Activated naive CD4-positive, alpha-beta T cell treated with anti-CD3 and anti-CD28 coated beads, Interleukin-2, amount 50 U/mL, for 72 hours (primary cell): ENCODE measurements at regions not wholly inside any gene's neighbourhood (a gene's known extent, or its start where the extent isn't known, plus 50 kb on each side); places are given as distances from the start of the nearest gene placed in this dataset.

Source experiments
- ATAC-seq, 2 donors: fragments of 150-1000 bp; cut with Tn5 transposase; 2 replicates each; pipeline ENCODE4 v1.10.0; 2021; ENCODE audit warnings: mild to moderate bottlenecking in 2 of 2, moderate library complexity in 2 of 2
- DNase-seq, 2 donors: peaks; one replicate each; pipeline ENCODE4 v3.0.0; 2021 to 2022; ENCODE audit warnings: low spot score in 2 of 2
- H3K27ac Mint-ChIP-seq, 2 donors: one replicate each; pipeline ENCODE4 v1.8.0; 2022; ENCODE audit warnings: mild to moderate bottlenecking in 2 of 2, mixed read lengths in 2 of 2
- H3K36me3 Mint-ChIP-seq, 2 donors: one replicate each; pipeline ENCODE4 v1.8.0; 2022; ENCODE audit warnings: mixed read lengths in 2 of 2
- H3K9me3 Mint-ChIP-seq, 2 donors: one replicate each; pipeline ENCODE4 v1.8.0; 2022; ENCODE audit warnings: mixed read lengths in 2 of 2

DNA sequence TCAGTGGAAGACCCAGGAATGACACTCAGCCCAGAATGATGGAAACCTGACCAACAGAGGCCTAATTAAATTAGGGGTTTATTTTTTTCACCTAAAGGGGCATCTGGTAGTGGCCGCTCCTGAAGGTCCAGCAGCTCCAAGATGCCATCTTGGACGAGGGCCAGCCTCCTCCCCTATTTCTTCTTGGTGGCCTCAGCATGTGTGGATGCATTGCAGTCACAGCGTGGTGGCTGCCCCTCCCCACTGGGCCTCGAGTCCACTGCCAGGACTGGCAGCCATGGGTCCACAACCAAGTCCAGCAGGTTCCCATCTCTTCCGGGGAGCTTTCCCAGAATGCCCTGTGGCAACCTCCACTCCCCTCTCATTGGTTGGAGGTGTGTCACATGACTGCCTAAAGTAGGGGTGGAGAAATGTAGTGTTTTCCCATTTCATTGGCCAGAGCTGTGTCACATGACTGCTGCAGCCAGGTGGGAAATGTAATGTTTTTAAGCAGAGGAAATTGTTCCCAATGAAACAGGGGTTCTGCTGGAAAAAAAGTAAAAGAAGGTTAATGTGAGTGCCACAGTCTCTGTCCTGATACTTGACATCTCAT, 628.2 kb downstream of the PTPRU start:
- DNase-seq (no peak), ATAC-seq (no peak)
- peaks cover 10% of the 10 kb centered on the region in 2 donors for H3K9me3 Mint-ChIP-seq
- no peak overlapping the region for H3K27ac Mint-ChIP-seq
- H3K36me3 Mint-ChIP-seq = peaks cover 10 to 19% of the 10 kb centered on the region in 2 donors

DNA sequence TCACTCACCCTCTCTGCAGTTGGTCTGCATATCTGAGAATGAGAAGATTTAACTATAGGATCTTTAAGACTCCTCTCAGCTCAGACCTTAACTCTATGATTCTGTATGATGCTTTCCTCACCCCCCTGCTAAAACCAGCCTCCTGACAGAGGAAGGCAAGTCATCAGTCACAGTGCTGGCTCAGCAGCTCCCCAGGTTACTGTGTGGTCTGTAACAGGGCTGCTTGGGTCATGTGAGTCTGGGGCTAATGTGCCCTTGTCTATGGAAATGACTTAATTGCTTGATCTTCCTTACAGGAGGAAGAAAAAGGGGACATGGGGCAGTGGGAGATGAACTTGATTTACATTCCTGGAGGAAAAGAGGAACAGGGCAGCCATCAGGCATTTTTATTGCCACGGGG, 625.6 kb downstream of the PTPRU start:
- ATAC-seq (no peak), DNase-seq (no peak)
- H3K27ac Mint-ChIP-seq = no peak overlapping the region
- peaks cover 10 to 19% of the 10 kb centered on the region in 2 donors for H3K36me3 Mint-ChIP-seq
- peaks cover 10% of the 10 kb centered on the region in 2 donors for H3K9me3 Mint-ChIP-seq

DNA sequence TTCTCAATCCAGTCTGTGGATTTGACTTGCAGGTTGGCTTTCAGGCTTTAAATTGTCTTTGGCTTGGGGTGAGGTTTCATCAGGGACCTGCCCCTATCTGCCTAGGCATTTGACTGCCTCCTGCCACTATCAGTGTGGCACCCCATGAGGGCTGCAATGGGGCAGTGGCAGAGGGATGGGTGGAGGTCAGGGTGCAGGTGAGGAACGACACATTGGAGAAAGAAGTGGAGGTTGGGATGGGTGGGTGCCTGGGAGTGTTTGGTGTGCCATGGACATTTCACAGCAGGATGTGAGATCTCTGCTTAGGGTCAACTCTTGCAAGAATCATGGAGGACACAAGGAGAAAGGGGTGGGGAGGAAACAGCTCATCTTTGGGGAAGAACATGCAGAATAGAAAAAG, 625.1 kb downstream of the PTPRU start:
- DNase-seq (no peak), ATAC-seq (no peak)
- peaks cover 10 to 19% of the 10 kb centered on the region in 2 donors for H3K36me3 Mint-ChIP-seq
- peaks cover 10% of the 10 kb centered on the region in 2 donors for H3K9me3 Mint-ChIP-seq
- H3K27ac Mint-ChIP-seq = no peak overlapping the region

DNA sequence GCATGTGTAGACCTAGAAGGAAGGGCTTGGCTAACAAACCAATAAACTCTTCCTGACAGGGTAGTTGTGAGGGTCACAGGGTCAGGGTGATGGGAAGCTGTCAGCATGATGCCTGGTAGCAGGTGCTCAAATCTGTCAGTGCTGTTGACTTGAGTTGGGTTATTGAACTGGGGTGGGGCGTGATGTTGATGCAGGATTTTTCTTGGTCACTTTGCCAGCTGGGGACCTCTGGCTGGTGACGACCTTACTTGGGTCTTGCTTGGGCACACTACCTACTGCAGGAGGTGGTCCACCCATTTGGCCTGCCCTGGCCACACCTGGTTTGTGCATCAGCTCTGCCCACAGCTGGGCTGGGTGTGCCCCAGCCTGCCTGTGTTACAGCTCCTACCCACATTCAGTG, 624.4 kb downstream of the PTPRU start:
- peaks cover 10 to 19% of the 10 kb centered on the region in 2 donors for H3K36me3 Mint-ChIP-seq
- DNase-seq (no peak), ATAC-seq (no peak)
- peaks cover 10% of the 10 kb centered on the region in 2 donors for H3K9me3 Mint-ChIP-seq
- H3K27ac Mint-ChIP-seq = no peak overlapping the region

DNA sequence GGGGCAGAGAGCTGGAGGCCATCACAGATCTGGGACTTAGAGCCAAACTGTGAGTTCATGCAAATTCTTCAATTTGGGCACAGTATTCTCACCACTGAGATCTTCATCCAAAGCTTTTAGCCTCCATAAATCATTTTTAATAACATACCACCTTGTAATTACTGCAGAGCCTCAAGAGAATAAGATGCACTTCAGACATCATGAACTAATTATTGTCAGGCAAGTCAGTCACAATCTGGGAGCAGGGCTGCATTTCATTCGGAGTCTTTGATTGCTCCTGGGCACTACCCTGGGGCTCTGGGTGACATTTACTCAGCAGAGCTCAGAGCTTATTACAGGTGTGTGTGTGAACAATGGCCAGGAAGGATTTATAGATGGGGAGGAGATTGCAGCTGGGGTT, 623.7 kb downstream of the PTPRU start:
- Mint-ChIP-seq H3K36me3 (peaks cover 10 to 19% of the 10 kb centered on the region in 2 donors), H3K27ac (no peak overlapping the region), H3K9me3 (peaks cover 10% of the 10 kb centered on the region in 2 donors)
- DNase-seq (no peak), ATAC-seq (no peak)

DNA sequence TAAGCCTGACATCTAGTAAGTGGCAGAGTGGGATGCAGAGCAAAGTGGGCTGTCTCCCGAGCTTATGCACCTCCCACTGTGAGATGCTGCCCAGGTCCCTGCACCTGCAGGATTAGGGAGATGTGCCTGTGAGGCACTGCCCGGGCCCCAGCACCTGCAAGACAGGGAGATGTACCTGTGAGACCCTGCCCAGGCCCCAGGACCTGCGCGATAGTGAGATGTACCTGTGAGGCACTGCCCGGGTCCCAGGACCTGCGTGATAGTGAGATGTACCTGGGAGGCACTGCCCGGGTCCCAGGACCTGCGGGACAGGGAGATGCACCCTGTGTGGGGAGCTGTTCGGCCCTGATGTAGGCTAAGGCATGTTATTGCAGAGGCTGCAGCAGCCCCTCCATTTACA, 622.8 kb downstream of the PTPRU start:
- Mint-ChIP-seq H3K36me3 (peaks cover 10 to 19% of the 10 kb centered on the region in 2 donors), H3K9me3 (peaks cover 10% of the 10 kb centered on the region in 2 donors), H3K27ac (no peak overlapping the region)
- no peak for ATAC-seq
- DNase-seq = no peak

DNA sequence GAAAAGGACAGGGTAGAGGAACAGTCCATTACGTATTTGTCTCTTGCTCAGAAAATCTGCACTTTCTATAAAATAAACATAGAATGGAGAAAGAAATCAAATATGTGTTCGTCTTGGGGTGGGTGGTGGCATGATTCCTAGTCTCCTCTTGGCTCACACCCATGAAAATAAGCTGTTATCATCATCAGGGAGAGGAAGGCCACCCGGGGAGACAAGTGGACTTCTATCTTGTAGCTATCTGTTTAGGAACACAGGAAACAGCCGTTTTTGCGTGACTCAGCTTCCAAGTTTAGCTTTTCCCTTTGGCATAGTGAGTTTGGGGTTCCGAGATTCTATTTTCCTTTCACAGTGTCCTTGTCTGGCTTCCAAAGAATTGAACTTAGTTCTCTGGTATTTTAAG, 622.3 kb downstream of the PTPRU start:
- Mint-ChIP-seq H3K36me3 (peaks cover 10 to 19% of the 10 kb centered on the region in 2 donors), H3K9me3 (peaks cover 10% of the 10 kb centered on the region in 2 donors), H3K27ac (no peak overlapping the region)
- ATAC-seq = no peak
- DNase-seq = no peak

DNA sequence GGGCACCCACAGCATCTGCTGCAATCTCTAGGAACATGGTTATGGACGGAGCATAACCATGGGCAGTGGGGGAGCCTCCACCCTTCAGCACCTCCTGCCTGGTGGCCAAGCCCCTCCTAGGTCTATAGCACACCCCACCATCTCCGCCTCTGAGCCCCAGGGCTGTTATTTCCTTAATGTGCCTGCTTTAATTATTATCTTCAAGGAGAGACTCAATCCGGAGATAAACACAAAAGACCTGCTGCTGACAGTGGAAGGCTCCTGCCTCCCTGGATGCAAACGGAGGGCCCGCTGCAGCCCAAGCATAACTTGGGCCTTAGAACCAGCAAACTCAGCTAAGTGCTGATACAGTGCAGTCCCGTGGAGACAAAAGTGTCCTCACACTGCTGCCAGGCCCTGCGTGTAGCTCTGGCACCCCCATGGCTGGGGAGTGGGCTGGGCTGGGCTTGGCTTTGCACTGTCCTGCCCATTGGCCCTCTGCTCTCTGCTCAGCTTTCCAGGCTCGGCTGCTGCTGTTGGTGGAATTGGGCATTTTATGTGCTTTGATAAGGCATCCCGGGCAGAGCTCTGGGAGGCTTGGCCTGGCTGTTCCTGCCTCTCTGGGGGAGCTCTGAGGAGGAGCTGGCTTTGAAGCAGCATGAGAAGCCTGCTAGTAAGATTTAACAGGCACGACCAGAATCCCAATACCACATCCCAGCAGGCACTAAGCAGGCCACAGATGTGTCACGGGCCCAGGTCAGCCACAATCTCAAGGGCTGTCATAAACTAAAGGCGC, 620.2 kb downstream of the PTPRU start:
- H3K36me3 Mint-ChIP-seq = peaks cover 9 to 16% of the 10 kb centered on the region in 2 donors
- peaks cover 9% of the 10 kb centered on the region in 2 donors for H3K9me3 Mint-ChIP-seq
- DNase-seq (no peak), ATAC-seq (no peak)
- no peak overlapping the region for H3K27ac Mint-ChIP-seq

DNA sequence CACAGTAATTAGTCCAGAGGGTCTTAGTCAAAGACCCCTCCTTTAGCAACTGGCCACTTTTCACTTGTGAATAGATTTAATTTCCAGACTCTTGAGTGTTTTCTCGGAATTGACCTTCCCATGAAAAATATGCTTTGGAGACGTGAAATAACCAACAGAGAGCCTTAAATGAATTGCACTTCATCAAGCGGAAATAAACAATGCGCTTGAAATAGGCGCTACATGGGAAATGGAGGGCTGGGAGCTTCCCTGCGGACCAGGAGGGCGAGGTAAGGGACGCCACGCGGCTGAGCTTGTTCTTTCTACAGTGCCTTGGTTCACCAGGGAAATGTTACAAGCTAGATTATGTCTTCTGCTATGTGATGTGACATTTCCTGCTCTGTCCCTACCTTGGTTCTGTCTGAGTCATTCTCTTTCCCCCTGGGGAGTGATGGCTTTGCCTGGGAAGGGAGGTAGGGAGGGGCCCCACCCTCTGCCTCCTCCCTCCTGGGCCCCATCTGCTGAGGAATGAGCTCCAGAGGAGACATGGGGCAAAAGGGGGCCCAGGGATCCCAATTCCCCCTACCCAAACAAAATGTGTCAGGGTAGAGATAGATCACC, 619.3 kb downstream of the PTPRU start:
- DNase-seq = no peak
- Mint-ChIP-seq H3K36me3 (peaks cover under 1 to 7% of the 10 kb centered on the region in 2 donors), H3K27ac (no peak overlapping the region), H3K9me3 (peaks cover under 1% of the 10 kb centered on the region in 2 donors)
- ATAC-seq = no peak

DNA sequence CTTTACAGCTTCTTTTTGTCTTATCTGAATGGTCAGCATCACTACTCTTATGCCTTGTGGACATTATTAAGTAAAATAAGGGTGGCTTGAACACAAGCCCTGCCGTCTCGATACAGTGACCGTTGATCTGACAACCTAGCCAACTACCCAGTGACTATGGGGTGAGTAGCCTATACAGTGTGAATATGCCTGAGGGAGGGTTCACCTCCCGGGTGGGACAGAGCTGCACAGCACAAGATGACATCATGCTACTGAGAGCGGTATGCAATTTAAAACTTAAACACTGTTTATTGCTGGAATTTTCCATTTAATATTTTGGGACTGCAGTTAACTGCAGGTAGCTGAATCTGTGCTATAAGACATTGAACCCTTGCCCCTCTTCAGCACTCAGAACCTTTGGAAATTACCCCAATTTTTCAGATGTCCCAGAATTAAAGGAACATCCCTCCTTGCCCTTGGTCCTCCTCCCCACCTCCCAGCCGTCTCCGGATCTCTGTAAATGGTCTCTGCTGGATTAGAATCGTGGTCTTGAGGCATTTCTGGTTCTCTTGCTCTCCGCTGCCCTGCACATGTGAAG, 618.5 kb downstream of the PTPRU start:
- no peak for DNase-seq

DNA sequence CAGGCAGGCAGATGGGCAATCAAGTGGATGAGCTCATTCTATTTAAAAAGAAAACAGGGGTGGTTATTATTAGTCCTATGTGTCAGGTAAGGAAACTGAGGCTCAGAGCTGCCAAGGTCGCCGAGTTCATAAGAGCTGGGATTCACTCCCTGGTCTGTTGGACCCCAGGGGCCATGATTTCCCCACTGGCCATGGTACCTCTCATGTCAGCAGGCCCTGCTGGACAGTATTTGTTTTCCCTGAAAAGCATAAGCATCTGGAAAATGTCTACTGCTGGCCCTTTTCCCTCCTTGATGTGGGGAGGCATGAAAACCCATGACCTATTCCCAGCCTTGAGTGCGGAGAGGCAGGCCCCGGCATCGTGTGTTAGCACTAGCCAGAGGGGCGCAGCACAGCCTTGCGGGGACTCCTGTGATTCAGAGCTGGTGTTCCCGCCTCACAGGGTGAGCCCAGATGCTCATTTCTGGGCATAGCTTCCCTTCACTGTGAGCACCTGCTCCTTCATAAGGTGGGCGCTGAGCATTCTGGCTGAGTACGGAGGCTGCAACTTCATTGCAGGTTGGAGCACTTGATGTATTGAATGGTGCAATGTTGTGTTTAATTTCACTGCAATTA, 617.5 kb downstream of the PTPRU start:
- Mint-ChIP-seq H3K9me3 (no peaks in the 10 kb centered on the region), H3K36me3 (no peaks in the 10 kb centered on the region), H3K27ac (no peak overlapping the region)
- ATAC-seq (no peak), DNase-seq (no peak)

More for the DNA sequence above, 618.5 kb downstream of the PTPRU start:
- Mint-ChIP-seq H3K27ac (no peak overlapping the region), H3K9me3 (no peaks in the 10 kb centered on the region), H3K36me3 (no peaks in the 10 kb centered on the region)
- no peak for ATAC-seq

DNA sequence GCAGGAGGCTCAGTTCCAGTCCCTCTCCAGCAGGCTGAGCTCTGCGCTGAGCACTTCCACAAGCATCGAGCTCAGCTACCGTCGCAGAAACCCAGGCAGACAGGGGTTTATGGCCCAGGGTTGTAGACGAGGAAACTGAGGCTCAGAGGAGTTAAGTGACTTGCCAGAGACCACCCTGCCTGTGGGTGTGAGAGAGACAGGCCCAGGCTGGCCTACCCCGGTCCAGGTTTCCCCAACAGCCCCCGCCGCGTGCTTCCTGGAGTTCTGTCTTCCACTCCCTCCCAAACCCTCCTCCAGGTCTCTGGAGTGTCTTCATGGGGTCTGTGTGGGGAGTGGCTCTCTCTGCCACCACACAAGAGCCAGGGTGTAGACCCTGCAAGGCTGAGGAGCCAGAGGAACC, 615.9 kb downstream of the PTPRU start:
- Mint-ChIP-seq H3K9me3 (no peaks in the 10 kb centered on the region), H3K36me3 (no peaks in the 10 kb centered on the region), H3K27ac (no peak overlapping the region)
- DNase-seq (no peak), ATAC-seq (no peak)

DNA sequence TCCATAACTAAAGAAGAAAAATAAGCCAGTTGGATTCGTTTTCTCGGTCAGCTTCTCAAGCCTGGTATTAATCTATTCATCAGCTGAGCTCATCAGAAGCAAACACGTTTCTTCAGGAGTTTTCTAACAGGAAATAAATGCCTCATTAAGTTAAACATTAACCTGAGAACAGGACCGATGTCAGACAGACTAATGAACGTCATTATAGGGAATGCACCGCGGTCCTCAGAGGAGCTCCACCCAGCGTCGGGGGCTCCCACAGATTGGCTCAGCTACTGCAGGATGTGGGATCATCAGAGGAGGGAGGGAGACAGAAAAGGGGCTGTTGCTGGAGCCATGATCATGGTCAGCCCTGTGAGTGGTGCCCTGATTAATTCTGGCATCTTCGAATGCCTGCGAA, 615.4 kb downstream of the PTPRU start:
- Mint-ChIP-seq H3K27ac (no peak overlapping the region), H3K9me3 (no peaks in the 10 kb centered on the region), H3K36me3 (no peaks in the 10 kb centered on the region)
- DNase-seq (no peak), ATAC-seq (no peak)

DNA sequence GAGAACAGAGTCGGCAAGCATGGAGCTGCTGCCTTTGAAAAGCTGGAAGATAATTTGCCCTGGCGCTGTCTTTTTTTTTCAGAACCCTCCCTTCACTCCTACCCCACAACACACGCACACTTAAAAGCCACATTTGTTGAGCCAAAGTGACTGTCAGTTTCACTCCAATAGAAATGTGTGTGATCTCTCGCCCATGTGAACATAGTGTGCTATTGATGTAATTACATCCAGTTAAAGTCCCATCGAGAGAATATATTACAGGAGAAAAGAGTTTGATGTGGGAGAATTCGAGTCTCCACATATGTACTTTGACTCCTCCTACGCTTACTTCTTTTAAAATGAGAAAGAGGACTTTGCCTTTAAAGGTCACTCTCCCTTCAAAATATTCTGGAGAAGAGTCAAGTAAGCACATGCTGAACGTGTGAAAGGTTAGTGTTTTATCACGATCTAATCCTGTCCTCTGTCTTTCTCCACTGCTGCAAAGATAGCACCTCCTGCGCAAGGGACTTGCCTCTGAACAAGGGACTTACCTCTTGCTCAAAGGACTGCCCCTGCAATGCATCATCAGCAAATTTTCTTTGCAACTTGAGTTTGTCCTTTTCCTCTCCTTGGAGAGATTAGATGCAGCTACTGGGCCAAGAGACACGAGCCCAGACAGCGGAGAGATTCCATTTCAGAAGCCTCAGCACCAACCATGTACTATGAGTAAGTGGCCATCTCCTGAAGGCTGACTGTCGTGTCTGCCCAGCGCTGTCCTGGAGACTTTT, 613.9 kb downstream of the PTPRU start:
- DNase-seq = no peak
- Mint-ChIP-seq H3K27ac (no peak overlapping the region), H3K36me3 (no peaks in the 10 kb centered on the region), H3K9me3 (no peaks in the 10 kb centered on the region)
- ATAC-seq = no peak

DNA sequence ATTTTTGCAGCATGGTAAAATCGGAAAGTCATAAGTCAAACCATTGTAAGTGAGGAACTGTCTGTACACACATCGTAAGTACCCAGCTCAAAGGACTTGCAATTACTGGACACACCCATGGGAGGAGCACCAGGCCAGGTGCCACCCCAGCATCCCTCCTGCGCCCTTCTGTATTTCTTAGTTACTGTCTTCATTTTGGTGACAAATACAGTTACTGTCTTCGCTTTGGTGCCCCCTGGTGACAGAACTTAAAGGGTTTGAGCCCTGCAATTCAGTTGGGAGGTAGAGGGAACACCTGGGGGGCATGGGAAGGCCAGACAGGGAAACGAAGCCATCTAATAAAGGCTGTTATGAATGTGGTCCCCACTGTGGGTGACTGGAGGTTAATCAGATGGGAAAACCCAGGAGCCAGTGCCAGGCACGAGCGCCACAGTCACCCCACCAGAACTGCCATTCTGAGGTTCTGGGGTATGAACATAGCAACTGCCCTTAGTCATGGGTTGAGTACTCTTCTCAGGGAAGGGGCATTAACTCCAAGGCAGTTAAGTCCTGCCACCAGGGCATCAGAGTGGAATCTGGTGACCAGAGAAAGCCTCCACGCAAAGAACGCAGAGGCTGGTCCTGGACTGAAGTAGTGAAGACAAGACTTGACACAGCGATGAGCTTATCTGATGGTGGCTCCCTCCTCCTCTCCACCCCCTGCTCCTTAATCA, 612.9 kb downstream of the PTPRU start:
- DNase-seq (peak in 1 of 2 donors; percentile 57), ATAC-seq (peak; percentile 26 to 76)
- H3K27ac Mint-ChIP-seq = no peak overlapping the region
- no peaks in the 10 kb centered on the region for H3K36me3 Mint-ChIP-seq
- H3K9me3 Mint-ChIP-seq = no peaks in the 10 kb centered on the region

DNA sequence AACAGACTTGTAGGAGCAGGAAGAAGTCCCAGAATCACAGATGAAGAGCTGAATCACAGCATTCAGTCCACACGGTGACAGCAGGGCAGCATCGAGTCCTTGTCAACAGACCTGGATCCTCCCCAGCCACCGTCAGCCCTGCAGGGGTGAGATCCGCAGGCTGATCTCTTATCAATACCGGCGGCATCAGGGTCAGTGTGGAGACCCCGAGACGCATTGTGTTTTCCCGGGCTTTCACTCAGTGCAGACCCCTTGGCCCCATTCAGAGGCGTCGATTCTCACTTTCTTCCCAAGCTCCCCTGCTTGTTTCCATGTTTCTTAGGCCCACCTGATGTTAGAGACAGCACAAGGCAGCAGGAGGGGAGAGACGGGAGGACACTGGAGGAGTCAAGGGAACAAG, 609.6 kb downstream of the PTPRU start:
- DNase-seq (no peak), ATAC-seq (no peak)
- Mint-ChIP-seq H3K27ac (no peak overlapping the region), H3K9me3 (peaks cover 6 to 10% of the 10 kb centered on the region in 2 donors), H3K36me3 (no peaks in the 10 kb centered on the region)
